T-helper 1 cell (primary cell): ENCODE measurements at regions not wholly inside any gene's neighbourhood (a gene's known extent, or its start where the extent isn't known, plus 50 kb on each side); places are given as distances from the start of the nearest gene placed in this dataset.

Experiments
- DNase-seq, 5 donors: peaks; one replicate each; pipeline ENCODE4 v3.0.0-alpha.2; 2012 to 2020

DNA sequence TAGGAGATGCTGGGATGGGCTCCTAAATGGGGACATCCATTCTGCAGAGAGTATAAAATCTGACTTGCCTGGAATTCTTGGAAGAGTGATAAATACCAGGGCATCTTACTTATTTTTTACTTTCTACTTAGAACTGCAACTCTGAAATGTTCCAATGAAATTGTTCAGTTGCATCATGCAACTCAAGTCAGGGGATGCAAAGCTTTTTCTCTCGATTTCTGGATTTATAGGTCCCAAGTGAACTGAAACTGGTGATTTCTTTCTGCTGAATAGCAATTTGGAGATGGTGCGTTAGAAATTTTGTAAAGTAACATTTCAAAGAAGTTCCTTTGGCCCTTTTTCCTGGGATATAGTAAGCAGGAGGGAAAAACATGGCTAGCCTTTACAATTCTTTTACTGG, 238.4 kb upstream of the CD180 start:
- no peak for DNase-seq

- no peak for DNase-seq
Measured at GRCh38 chr5:67434466-67434865, 237.9 kb upstream of the CD180 start.

DNA sequence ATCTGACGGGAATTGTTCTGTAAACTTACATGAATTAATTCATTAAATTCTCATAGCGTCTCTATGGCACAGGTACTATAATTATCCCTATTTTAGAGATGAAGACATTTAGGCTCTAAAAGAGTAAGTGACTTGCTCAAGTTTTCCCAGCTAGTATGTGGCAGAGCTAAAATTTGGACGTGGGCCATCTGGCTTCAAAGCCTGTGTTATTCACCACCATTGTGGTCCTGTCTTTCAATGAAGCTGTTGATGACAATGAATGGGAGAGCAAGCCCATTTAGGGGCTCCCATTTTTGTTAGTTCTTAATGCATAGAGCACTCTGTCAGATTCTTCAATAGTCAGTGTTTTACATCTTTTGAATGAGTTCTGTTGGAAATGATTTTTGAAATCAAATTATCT, 236.0 kb upstream of the CD180 start:
- DNase-seq: no peak

GRCh38 chr5:67431191-67431590, 234.6 kb upstream of the CD180 start:
- no peak for DNase-seq

GRCh38 chr5:67427850-67428298, 231.3 kb upstream of the CD180 start:
- no peak for DNase-seq

DNA sequence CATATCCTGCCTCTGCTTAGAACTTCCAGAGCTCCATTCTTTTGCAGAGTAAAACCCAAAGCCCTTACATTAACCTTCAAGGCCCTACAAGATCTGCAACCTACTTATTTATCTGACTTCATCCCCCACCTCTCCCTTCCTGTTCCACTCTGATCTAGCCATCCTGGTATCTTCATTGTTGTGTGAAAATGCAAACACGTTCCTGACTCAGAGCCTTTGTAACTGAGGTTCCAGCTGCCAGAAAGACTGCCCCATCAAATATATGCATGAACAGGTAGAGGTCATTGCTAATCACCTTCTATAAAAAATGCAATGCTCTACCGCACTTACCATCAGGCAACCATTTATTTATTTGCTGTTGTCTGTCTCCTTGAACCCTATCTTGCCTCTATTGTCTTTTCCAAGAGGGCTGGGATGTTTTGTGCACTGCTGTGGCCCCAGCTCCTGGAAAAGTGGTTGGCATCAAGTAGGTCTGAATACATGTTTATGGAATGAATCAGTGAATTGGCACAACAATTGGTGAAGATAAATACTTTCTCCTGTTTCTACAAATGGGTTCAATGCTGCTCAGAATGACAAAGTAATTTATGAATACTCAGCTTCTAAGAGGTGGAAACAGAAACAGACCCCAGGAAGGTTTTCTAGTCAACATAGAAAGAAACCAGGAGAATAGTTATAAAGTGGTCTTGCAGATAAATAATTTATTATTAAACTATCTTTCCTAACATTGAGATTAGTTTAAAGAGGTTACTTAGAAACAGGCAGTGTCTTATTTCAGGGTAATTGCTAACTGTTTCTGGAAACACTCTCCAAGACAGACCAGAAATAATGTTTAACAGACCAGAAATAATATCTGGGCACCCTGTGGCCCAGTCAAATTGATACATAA, 230.6 kb upstream of the CD180 start:
- no peak for DNase-seq

DNA sequence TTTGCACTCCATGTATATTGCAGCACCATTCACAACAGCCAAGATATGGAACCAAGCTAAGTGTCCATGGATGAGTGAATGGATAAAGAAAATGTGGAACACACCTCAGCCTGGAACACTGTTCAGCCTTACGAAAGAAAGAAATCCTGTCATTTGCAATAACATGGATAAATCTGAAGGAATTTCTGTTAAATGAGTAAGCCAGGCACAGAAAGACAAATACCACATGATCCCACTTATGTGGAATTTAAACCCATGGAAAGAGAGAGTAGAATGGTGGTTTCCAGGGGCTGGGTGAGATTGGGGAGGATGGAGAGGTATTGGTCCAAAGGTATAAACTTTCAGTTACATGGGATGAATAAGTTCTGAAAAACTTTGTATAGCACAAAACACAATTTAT, 228.9 kb upstream of the CD180 start:
- DNase-seq: no peak

GRCh38 chr5:67417839-67418238, 221.2 kb upstream of the CD180 start:
- DNase-seq: no peak

- no peak for DNase-seq
Measured at GRCh38 chr5:67416986-67417385, 220.4 kb upstream of the CD180 start.

DNA sequence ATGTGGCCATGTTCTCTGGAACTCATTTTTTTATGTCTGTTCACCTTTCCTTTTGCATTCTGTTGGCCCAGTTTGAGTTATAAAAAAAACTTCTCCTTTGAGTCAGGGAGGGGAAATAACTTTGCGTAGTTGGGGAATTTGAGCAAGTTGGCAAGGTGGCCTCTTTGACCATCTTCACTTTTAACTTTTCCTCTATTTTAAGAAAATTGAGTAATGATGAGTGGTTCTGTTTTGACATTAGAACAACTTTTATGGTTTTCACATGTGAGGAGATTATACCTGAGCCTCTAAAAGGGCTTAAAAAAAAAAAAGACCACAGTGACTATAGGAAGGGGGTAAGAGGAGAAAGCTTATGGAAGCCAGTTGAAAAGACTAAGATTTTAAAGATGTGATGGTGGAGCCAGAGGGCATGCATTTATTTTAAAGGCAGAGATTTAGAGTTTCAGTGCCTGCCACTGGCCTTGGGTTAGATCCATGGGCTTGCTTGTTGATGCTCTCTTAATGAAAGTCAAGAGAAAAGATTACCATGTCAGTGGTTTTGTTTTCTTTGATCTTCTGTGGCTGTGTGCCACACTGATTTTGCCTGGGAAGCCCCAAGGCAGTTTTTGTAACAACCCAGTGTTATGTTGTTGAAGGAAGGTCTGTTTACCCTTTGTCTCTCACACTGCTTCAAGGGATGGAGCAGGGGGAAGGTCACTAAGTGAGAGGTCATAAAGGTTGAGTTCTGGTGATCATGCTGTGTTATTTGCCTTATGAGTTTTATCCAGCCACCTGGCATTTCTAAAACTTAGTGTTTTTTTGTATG, 219.7 kb upstream of the CD180 start:
- peak in 1 of 5 donors; percentile 3 for DNase-seq

- no peak for DNase-seq
Measured at GRCh38 chr5:67414712-67415111, 218.1 kb upstream of the CD180 start.

DNA sequence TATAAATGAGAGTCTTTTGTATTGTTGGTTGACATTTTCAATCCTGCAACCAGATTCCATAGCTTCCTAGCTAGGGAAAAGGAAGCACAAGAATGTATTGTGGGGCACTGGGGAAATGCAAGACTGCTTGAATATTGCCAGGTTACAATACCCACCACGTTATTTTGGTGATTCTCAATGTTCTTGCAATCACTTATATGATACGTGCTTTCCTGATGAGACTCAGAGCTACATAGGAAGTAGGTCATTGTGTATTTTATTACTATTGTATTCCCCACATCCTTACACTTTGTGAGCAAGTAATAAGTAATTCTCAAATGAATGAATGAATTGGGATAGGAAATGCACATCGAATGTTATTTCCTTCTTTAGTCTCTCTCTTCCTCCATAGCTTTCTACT, 217.1 kb upstream of the CD180 start:
- no peak for DNase-seq

GRCh38 chr5:67409126-67409777, 212.7 kb upstream of the CD180 start:
- DNase-seq: no peak

DNA sequence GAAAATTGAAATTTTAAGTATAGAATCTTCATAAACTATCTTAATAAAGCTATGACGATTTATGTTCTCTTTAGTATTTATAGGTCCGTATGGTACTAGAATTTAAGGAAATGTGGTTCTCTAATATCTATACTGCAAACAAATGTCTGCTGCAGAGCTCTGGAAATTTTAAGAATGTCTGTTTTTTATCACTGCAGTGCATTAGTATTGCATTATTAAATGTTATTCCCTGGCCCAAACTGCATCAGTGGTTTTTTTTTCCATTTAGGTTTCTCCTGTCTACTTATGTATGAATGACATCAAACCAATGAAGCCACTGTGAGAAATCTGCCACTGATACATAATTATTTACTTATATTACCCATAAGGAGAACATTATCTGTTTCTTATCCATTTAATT, 211.4 kb upstream of the CD180 start:
- no peak for DNase-seq

- no peak for DNase-seq
Measured at GRCh38 chr5:67405755-67406154, 209.2 kb upstream of the CD180 start.

- DNase-seq: no peak
Measured at GRCh38 chr5:67405101-67405364, 208.4 kb upstream of the CD180 start.

DNA sequence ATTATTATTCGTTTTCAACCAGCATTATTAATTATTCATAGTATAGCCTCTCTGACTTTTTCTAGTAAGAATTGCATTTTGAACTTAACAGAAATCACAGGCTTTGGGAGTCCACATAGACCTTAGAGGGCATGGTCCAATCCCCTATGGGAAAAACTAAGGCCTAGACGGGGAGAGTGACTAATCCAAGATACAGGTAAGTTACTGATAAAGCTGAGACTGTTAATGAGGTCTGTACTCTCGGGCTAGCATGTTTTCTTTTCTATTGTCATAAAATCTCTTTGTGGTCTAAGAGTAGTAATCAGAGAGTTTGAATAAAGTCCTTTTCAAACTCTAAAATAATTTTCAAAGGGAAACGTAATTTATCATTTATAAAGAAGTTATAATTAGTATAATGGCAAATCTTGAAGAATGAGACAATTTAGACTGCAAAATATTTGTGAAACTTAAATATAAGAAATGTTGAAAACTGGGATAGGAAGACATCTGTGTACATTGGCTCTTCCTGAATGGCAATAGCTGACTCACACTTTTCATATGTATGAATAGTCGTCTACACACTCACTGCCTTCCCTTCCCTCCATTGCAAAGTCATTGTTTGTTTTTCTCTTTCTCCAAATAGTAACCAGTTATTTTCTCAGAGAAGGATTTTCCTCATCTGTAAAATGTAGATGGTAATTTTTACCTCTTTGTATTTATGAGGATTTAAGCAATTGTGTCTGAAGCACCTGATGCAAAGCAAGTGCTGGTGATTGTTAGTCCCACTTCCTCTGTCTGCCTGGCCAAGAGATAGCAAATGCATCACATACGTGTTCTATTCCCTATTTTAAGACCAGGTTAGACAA, 207.9 kb upstream of the CD180 start:
- no peak for DNase-seq

GRCh38 chr5:67402526-67402925, 205.9 kb upstream of the CD180 start:
- no peak for DNase-seq

- DNase-seq: no peak
Measured at GRCh38 chr5:67401172-67401571, 204.6 kb upstream of the CD180 start.

- no peak for DNase-seq
Measured at GRCh38 chr5:67400752-67401151, 204.2 kb upstream of the CD180 start.

DNA sequence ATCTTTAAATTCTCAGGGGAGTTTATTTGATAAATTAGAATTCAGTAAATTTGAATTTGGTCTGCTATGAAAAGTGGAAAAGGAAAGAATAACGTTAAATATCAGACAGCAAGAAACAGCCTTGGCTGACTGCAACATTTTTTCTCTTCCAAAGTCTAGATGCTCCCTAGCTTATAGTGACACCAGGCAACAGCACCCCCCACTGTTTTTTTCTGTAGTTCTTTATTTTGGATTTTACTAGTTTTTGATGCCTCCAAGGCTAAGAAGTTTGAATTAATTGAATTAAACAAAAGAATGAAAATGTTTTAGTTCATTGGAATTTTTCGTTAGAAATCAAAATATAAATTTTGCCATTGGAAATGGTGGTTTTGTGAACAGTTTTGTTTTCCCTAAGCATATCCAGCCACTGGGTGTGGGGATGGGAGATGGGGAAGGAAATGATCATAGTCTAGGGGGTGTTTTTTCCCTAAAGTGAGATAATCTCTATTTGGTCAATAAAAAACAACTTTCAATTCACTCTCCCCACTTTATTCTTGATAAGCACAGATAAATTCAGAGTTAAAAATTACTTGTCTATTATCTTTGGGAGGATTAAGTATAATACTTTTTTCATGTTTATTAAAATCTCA, 199.3 kb upstream of the CD180 start:
- no peak for DNase-seq

DNA sequence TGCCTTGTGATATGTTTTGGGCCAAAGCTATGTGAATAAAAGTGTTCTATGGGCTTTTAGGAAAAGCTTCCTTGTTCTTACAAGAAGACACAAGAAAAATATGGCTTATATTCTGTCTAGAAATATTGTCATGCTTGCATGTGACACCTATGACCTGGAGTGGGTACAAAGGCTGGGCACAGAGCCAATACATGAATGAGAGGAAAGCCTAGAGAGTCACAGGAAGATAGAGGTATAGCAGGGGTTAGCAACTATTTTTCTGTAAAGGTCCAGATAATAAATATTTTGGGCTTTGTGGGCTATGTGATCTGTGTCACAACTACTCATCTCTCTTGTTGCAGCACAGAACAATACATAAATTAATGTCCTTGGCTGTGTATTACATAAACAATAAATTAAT, 196.6 kb upstream of the CD180 start:
- no peak for DNase-seq
